ENCODE measurements at regions not wholly inside any gene's neighbourhood (a gene's known extent, or its start where the extent isn't known, plus 50 kb on each side); places are given as distances from the start of the nearest gene placed in this dataset.

DNA sequence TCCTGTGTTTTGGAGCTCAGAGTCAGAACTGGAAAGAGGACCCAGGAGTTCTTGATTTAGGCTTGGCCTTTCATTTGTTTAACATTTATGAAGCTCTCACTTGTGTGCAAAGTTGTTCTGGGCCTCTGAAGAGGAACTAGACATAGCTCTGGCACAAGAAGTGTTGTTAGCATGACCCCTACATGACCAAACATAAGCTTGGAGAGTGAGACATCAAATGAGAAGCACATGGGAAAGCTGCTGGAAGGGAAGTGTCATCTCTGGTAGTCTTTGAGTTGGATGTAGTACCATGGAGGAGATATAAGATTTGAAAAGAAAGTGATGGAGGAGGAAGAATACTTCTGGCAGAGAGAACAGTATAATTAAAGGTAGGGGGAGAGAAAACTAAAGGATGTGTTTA, 370.1 kb downstream of the ADRA2A start:
- DNase-seq (ENCODE audit: low spot score), result no peak

DNA sequence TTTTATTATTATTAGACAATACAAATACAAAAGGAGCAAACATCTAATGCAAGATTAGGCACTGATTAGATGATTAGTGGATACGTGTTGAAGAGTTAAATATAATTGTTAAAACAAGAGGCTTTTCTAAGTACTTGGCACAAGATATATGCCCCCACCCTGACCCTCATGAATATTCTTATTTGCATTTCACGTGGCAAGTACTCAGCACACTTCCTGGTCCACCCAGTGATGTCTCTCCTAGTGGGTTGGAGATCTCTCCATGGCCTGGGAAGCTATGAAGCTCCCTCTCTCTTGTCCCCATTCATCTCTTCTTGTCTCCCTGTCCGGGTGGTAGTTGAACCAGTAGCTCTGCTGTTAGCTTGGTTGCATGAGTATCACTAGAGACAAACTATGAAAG, 375.3 kb downstream of the ADRA2A start:
- DNase-seq (ENCODE audit: low spot score), result no peak

DNA sequence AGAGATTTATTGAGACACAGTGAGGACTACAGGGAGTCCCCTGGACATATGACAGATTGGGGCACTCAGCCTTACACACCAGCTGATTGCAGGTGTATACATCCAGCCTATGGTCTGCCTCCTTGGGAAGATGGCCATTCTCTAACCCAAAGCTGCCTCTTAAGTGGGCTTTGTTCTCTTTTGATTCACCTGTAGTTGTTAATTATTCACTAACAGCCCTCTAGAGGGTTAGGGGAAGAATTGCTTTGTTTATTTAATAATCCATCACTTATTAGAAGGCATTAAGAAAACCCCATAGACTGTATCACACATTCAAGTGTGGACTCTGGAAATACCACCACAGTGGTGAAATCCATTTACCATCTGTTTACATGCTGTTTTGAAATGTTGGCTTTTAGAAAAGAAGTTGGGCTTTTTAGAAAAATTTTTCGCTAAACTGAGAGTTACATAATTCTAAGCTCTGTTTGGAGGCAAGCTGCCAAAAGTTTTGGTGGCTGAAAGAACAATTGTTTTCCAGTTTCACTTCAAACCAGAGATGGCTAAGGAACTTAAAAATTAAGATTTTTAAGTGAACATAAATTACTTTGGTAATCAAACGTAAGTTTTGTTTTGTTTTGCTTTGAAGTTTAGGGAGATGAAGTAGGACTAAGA, 379.1 kb downstream of the ADRA2A start:
- DNase-seq (ENCODE audit: low spot score), result no peak

DNA sequence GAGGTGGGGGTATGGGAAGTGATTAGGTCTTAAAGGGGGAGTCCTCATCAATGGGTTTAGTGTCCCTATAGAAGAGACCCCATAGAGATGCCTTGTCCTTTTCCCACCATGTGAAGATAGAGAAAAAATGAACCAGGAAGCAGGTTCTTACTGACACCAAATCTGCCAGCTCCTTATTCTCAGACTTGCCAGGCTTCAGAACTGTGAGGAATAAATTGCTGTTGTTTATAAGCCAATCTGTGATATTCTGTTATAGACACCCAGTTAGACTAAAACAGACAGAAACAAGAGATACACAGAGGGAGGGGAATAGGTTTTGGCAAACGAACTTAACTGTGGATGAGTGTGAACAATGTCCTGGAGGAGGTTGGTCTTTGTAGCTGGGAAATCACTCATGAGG, 381.4 kb downstream of the ADRA2A start:
- no peak for DNase-seq (ENCODE audit: low spot score)

DNA sequence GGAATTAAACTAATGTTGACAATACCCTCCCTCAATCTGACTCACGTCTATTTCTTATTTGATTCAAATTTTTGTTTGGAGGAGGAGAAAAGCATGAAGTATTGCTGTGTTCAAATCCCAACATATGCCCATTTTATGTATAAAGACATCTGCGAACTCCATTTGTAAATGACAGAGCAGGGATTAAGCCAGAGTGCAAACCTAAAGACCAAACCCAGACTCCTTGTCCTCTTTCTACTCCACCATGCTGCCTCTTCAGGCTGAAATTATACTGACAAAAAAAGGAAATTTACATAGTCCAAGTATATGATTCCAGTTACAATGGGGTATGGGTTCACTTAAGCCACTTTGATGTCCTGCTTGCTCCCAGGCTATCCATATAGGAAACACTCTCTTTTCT, 383.1 kb downstream of the ADRA2A start:
- DNase-seq (ENCODE audit: low spot score), result no peak

DNA sequence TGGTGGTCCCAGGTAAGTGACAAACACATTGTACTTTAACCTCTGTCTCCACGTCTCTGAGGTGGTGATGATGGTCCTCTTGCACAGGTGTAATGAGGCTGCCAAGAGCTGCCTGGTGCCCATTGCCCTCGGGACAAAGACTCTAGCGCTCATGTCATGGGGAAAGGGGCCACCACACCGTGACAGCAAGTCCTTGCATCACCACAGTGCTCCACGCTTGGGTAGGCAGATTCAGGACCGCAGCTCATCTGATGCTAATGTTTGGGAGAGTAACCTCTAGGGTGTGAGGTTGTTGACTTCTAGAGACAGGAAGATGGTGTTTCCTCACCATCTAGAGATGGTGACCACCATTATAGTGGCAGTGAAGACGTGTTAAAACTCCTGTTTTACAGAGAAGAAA, 395.6 kb downstream of the ADRA2A start:
- no peak for DNase-seq (ENCODE audit: low spot score)

DNA sequence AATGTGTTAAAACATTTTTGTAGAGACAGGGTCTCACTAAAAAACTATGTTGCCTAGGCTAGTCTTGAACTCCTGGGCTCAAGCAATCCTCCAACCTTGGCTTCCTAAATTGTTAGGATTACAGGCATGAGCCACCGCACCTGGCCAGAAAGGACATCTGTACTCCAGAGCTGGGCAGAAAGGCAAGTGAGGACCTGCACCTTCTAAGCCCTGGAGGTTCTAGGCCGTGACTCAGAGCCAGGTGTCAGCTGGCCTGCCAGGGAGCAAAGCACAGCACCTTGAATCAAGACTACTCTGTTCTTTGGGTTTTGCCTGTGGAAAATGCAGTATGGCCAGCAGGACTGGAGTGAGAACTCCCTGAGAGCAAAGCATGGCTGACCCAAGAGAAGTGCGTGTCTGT, 396.5 kb downstream of the ADRA2A start:
- no peak for DNase-seq (ENCODE audit: low spot score)

DNA sequence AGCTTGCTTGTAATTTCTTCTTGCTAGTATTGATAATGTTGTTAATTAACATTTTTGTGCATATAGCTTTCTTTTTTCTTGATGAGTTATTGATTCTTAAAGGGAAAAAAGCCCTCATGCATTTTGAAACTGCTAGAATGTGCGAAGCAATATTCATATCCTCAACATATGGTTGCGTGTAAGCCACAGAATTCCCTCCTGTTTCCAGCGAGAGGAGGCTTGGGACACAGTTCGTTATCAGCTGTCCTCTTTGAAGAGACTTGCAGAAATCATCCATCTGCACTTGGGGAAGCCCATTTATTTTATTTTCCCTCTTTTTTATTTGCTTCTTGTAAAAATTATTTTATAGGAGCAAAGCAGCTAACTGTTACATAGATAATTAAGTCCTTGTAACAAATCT, 398.0 kb downstream of the ADRA2A start:
- no peak for DNase-seq (ENCODE audit: low spot score)

DNA sequence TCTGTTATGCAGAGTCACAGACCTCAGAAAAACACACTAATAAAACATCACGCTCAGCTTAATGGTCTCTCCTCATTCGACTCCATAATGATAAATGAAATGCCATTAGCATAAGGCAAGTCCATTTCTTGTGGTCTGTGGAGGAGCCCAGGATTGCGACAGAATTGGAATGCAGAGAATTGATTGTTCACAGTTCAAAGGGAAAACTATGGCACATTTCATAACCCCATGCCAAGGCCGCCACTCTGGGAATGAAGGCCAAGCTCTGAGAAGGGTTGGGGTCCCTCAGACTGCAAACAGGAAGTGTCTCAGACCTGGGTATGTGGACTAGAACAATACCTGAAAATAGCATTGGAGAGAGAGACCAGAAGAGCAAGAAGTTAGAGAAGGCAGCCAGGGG, 398.9 kb downstream of the ADRA2A start:
- DNase-seq (ENCODE audit: low spot score), result no peak

DNA sequence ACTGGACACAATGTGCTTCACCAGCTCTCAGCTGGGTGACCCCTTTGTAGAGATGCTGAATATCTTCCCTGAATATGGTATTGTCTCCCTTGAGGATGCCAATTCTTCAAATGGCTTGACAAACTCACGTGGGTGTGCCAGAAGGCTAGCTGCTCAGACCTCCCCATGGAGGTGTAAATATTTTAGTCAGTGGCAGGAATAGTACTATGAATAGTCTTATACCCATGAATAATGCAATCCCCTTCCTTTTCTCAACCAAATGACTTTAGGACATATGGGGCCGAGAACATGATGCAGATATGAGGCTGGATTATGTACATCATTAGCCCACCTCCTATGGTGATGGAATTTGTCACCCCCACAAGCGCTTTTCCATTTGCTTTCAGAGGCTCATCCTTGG, 401.8 kb downstream of the ADRA2A start:
- DNase-seq (ENCODE audit: low spot score), result no peak

DNA sequence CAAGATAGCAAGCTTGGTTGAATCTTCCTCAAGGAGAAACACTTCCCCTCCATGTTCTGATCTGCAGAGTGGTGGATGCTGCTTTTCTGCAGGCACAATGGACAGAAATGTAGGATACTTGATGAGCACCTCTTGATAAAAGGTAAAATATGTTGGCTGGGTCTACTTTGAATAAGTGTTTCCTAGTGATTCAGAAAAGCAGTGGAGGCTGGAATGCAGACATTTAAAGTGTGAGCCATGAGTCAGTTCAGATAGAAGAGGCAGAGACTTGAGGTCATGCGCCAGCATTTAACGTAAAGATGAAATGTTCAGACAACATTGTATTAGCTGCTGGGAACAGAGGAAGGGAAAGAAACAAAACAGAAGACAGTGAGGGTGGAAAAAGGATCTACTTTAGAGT, 403.1 kb downstream of the ADRA2A start:
- no peak for DNase-seq (ENCODE audit: low spot score)

DNA sequence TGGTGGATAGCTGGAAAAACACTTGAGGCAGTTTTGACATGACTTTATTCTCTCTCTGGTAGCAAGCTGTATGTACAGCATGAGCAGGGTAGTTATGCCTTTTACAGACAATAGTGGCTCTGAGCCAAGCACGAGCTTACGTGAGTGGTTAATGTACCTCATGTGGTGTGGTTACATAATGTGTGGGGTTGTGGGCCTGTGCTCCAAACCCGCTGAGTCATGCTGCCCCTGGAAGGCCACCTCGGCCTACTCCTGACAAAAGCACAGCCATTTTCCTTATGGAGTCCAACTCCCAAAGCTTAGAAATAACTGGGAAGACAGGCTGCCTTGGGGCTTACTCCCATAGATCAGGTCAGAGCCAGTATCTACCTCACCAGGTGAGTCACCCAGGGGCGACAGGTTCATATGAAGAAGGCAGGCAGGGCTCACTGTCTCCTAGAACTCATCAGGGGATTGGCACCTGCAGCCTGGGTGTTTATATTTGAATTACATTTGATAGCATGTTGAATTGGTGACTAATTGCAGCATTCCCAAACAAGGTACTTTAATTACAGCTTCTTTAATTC, 404.5 kb downstream of the ADRA2A start:
- no peak for DNase-seq (ENCODE audit: low spot score)

DNA sequence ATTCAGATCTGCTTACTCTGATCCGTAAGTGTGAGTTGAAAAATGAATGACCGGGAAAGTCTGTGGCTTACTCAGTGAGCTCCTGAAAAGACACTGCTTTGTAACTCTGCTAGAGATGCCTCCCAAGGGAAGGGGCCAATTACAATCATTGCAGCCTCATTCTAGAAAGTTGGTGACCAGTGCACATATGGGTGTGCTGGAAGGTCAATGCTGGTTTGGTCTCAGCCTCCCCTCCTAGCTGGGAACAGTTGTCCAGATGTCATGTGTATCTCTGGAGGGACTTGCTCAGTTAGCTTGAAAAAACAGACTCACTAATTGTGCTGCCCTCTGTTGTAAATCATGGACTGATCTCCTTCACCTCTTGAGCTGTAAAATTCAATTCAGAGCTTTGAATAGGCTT, 405.0 kb downstream of the ADRA2A start:
- no peak for DNase-seq (ENCODE audit: low spot score)

DNA sequence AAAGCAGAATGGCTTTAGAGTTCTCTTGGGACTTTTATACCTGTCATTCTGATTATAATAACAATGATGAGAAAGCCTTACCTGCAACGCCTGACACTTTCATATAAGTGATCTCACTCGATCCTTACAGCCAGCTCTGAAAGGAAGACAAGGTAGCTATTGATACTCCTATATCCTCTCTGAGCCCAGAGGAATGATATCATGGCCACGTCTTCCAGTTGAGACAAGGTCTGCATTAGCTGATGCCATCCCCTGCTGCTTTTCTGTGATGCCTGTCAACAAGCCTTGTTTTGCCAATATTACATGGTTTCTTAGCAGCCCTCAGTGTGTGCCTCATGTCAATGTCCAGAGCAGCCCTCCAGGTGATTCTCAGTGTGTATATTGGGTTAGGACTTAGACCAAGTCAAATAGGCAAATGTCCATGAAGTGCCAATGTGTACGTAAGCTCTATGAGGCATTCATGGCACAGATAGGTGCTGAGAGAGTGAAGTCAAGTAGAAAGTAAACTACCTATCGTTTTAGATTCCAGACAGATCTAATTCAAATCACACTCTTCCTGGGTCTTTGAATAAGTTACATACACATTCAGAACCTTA, 405.9 kb downstream of the ADRA2A start:
- no peak for DNase-seq (ENCODE audit: low spot score)

DNA sequence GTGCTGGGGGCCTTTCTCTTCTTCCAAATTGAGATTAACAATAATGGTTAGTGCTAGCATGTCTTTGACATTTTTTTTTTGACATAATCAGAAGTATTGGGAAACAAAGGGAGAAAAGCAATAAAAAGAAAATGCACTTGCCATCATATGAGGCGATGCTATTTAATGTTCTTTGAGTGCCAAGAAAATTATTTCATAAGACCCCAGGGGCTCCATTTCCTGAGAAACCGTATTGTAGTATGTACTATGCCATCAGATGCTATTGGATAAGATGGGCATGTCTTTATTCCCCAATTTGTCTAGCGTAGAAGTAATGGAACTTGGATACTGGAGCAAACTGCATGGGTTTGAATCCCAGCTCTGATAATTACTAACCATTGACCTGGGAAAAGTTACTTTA, 408.9 kb downstream of the ADRA2A start:
- DNase-seq (ENCODE audit: low spot score), result no peak

DNA sequence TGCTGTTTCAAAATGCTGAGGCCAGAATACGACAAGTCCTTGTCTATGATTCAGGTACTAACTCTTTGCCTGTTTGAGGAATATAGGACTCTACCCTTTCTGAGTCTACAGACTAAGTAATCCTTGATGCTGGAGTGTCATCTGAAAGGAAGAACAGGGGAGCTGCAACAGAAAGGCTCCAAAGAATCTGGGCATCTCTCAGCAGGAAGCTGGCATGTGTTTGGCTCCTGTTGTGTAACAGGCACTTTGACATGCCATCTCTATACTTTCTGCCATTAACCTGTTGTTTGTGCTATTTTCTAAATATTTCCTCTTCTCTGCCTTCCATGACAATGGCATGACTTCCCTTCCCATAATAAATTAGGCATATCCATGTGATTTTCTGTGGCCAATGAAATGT, 409.5 kb downstream of the ADRA2A start:
- DNase-seq (ENCODE audit: low spot score), result no peak

DNA sequence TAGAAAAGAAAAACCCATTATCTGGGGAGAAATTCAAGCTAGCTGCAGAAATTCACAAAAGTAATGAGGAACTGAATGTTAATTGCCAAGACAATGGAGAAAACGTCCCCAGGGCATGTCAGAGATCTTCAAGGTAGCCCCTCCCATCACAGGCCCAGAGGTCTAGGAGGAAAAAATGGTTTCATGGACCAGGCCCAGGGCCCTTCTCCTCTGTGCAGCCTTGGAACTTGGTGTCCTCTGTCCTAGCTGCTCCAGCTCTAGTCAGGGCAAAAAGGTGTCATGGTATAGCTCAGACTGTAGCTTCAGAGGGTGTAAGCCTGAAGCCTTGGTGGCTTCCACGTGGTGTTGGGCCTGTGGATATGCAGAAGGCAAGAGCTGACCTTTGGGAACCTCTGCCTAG, 411.8 kb downstream of the ADRA2A start:
- DNase-seq (ENCODE audit: low spot score), result no peak

DNA sequence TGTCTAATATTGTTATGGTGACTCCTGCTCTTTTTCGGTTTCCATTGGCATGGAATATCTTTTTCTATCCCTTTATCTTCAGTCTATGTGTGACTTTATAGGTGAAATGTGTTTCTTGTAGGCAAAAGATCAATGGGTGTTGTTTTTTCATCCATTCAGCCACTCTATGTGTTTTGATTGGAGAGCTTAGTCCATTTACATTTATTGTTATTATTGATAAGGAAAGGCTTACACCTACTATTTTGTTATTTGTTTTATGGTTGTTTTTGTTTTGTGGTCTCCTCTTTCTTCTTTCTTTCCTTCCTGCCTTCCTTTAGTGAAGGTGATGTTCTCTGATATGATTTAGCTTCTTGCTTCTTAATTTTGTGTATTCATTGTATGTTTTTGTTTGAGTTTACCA, 414.3 kb downstream of the ADRA2A start:
- no peak for DNase-seq (ENCODE audit: low spot score)

DNA sequence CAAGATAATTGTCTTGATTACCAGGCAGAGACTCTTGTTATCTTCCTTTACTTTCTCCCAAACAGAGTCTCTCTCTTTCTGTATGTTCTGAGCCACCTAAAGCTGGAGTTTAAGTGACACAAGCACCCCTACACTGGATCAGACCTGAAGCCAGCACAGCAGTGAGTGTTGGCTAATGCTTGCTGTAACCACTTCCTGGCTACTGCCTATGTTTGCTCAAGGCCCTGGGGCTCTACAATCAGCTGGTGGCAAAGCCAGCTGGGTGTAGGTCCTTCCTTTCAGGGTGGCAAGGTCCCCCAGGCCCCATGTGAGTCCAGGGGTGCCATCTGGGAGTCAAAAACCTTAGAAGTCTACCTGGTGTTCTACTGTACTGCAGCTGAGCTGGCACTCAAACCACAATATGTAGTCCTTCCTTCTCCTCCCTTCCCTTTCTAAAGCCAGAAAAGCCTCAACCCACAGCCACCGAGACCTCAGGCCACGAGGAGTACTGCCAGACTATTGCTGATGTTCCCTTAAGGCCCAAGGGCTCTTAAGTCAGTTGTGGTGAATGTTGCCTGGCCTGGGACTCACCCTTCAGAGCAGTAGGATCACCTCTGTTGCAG, 416.3 kb downstream of the ADRA2A start:
- no peak for DNase-seq (ENCODE audit: low spot score)

DNA sequence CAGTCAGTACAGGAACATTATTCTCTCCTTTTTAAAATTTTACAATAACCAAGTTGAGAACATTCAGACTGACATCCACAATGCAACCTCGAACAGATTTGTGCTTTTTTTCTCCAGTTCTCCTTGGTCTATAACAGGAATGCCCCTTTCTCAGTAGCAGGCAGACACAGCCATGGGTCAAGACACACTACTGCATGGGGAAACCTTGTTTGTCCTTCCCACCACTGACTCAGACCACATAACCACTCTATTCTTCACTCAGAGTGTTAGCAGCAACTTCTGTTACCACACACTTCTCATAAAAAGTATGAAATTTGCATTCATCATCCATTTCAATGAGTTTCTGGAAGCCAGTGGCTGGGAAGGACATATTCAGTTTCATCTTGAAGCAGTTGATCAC, 421.7 kb downstream of the ADRA2A start:
- DNase-seq (ENCODE audit: low spot score), result no peak

DNA sequence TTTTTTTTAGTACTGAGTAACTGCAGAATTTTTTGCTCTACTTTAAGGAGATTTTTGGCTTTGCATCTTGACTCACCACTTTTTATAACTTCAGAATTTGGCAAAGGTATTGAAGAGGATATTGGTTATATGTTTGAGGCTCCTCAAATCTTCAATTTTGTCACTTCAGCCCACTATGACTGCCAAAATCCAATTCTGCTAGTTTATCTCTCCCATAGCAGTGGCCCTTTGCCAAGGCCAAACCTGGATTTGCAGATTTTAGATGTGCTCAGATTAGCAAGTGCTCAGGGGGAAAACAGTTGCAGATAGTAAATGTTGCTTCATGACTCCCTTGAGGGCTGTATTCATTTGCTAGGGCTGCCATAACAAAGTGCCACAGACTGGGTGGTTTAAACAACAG, 427.5 kb downstream of the ADRA2A start:
- DNase-seq (ENCODE audit: low spot score), result no peak

DNA sequence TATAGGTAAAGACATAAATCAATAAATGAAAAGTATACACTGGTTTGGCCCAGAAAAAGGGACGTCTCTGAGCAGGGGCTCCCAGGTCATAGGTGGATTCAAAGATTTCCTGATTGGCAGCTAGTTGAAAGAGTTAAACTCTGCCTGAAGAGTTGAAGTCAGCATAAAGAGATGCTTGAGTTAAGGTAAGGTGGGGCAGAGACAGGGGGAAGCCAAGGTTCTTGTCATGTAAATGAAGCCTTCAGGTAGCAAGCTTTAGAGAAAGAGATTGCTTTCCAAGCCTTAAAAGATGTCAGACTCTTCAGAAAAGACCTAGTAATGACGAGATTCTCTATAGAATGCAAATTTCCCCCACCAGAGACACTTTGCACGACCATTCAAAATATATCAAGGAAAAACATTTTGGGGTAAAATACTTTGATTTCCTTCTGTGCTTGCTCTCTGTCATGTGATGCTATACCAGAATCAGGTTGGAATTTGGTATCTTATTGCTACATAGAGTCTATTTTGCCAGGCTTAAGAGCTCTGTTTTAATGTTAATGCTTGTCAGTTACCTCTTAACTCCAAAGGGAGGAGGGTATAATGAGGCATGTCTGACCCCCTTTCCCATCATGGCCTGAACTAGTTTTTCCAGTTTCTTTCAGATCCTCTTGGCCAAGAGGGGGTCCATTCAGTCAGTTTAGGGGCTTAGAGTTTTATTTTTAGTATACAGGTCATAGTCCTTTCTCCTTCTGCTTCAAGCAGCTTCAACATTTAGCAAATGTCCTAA, 429.6 kb downstream of the ADRA2A start:
- no peak for DNase-seq (ENCODE audit: low spot score)

DNA sequence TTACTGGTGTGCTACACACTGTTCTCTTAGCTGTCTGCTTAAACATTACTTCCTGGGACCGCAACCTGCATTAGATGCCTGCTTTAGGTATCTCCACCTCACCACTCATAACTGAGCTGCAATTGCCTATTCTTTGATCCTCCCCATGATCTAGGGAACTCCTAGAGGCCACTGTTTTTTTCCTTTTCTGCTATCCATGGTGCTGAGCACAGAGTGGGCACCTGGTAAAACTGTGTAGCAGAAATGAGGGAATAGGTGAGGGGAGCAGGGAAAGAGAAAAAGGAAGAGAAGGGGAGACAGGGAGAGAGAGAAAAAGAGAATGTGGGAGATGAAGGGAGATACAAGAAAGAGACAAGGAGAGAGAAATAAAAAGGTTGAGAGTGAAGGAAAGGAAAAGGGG, 434.9 kb downstream of the ADRA2A start:
- no peak for DNase-seq (ENCODE audit: low spot score)

Data from activated CD4-positive, alpha-beta T cell treated with anti-CD3 and anti-CD28 coated beads, Interleukin-2, Interleukin-4, amounts not matched to agents 100 ng/mL and 50 ng/mL, durations not matched to agents 16 hours and 8 hours (primary cell).